Raji (cell line): ENCODE measurements at regions not wholly inside any gene's neighbourhood (a gene's known extent, or its start where the extent isn't known, plus 50 kb on each side); places are given as distances from the start of the nearest gene placed in this dataset.

Experiments used
- POLR2A ChIP-seq: IDR thresholded peaks from 2 replicates; pipeline ENCODE4 v1.6.1; 2011; ENCODE audit warnings: low read depth, low read length, control low read depth; ENCODE audit not compliant: insufficient read depth

DNA sequence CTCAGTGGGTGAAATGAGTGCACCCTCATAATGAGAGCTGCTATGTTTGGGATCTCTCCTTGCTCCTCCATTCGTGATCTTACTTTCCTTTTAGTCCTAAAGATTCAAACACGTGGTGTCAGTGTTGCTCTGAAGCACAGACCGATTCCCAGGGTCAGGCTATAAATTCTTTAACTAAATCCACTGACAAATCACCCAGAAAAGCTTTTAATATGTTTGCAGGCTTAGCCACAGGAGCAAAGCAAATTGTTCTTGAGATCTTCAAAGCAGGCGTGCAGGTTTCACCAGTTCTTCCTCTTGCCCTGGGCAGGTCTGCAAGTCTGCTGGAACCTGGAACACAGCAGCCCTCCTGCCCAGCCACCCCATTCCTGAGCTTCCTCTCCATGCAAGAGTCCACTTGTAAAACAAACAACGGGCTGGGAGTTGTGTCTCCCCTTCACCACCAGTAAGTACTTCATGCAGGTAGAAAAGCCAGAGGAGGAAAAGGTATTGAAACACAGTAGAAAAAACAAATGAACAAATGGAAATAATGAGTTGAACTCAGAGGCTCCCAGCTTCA lies 70.1 kb upstream of the ENPP6 start:
- TF ChIP-seq POLR2A, result no peak

DNA sequence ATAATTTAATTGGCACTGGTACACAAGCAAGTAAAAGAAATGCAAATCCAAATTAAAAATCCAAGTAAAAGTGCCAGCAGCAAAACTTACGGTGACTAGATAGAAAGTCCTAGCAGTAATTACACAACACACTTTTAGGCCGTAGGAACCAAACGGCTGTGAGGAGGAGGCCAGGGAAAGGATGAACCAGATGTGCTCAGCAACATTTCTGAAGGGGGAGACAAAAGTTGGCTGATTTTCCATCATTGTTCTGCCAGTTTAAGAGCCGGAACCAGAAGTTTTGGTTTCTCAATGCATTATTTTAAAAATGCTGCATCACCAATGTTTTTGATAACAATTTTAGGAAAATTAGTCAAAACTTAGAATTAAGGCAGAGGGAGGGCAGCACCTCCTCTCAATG lies 68.7 kb upstream of the ENPP6 start:
- no peak for TF ChIP-seq POLR2A

DNA sequence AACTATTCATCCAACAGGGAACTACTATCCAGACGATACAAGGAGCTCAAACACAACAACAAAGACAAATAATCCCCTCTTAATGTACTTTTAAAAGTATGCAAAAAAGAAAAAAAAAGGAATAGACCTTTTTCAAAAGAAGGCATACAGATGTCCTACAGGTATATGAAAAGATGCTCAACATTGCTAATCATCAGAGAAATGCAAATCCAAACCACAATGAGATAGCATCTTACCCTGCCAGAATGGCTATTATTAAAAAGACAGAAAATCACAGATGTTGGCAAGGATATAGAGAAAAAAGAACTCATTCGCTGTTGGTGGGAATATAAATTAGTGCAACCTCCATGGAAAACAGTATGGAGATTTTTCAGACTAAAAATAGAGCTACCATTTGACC lies 67.1 kb upstream of the ENPP6 start:
- no peak for TF ChIP-seq POLR2A

DNA sequence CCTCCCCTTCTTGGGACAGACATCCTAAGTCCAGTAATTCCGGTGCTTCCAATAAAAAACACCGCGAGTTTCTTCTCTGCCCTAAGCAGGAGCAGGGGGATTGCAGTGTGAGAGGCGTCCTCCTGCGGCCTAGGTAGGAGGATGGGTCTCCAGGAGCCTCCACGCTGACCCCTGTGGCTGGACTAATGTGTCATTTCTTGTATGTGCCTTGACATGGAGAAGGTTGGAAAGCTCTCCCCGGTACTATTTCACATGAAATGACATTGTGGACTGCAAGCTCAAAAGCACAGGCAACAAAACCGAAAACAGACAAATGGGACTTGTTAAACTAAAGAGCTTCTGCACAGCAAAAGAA lies 66.6 kb upstream of the ENPP6 start:
- no peak for TF ChIP-seq POLR2A

DNA sequence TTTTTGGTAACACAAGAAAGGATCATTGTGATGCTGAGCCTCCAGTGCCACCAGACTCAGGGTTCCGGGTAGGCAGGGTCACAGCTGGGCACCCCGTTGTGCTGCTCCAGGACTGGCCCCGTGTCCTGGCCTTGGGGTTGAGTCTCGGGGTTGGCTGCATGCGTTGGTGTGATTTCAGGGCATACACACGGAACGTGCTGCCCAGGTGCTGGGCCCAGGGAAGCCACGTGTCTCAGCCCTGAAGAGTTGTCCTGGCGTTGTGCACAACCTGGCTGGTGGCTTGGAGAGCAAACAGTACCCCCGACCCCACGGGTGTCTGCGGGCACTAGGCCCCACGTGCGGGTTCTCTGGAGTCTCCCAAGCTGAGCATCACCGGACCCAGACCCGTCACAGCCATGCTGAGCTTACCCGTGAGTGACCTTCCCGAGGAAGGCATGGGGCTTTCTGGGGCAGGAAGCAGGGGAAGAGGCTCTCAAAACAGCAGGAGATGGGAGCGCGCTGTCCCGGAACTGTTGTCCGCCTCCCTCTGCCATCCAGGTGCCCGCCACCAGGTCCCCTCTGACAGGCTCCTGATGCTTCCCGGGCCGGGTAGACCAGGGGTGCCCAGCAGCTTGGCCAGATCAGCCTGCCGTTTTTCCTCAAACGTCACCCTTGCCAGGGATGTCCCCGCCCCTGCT lies 66.1 kb upstream of the ENPP6 start:
- TF ChIP-seq POLR2A, result no peak; the same call in 1 of the 2 replicates

DNA sequence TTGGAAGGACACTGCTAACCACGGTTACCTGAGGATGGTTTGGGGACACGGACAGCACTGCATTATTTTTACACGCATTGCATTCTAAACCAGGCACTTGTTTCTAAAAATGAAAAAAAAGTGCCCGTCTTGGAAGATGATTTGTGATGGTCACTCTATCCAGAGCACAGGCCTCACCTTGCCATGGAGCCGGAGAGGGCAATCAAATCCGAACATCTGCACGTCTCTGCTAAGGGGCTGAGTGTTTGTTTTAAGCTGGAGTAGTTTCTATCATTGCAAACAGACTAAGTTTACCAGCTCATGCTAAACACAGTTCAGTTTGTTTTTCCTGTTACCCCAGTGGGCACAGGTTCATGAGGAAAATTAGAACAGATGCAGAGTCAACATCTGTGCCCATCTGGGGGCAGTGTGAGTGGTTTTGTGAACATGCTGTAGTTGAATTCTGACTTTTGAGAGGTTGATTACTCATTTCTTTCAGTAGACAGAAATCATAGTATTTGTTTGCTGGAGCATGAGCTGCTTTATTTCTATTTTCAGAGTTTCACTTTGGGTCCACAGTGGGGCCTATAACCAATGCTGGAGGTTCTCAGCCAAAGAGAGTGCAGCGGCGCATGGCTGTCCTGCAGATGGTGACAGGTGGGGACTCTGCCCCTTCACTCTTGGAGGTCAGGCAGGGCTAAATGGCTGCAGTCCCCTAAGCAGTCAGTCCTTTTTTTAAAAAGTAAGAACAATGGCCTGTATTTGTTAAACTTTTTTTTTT lies 65.4 kb upstream of the ENPP6 start:
- peak; percentile 46 for TF ChIP-seq POLR2A

DNA sequence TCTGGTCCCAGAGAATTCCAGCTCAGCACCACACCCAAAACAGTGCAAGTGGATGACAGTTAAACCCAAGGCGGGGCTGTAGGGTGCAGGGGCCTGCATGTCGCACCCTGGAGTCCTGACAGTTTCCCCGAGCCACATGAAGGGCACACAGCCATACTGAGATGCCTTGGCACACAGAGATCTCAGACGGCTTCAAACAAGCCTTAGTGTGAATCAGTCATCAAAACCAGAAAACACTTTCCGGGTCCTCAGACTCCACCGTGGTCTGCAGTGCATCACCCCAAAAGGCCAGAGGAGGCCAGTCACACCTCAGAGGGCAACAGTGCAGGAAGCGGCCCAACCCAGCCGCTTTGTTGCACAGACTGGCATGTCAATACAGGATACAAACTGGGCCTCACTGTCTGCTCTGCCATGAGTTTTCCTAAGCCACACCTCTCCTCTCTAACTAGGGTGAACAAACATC lies 64.6 kb upstream of the ENPP6 start:
- TF ChIP-seq POLR2A, result no peak

DNA sequence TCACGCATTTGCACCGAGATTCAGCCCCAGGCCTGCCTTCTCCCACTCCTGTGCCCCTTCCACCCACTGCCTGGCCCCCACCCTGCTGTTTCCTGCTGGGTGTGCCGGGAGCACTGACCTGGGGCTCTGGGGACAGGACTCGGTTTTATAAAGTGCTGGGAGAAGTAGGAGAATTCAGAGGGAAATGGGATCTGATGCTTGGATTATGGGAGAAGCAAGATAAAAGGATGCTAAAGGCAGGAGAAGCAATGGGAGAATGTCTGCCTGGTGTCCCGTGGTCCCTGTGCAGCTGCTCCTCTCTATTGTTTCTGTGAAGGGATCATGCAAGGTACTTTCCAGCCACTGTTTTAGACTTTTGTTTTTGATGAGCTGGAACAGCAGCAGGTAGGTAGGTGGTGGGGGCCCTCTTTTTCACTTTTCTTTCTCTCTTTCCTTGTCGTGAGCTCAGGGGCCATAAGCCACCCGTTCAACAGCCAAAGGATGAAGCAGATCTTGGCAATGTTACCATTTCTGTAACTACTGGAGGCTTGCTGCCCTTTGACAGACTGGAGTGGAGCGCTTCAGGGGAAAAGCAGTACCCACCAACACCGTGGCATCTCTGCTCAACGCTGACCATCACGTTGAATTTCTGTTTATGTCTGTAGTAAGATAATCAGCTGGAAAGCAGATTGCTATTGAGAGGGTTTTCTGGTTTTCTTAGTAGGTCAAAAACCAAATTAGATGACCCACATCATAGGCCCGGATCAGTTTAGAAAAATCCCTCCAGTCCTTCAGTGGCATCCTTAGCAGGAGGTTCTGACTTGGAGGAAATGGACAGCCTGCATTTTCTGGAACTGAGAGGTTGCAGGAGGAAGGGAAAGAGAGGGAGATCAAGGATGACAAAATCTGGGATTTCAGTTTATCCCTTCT lies 63.8 kb upstream of the ENPP6 start:
- no peak for TF ChIP-seq POLR2A

DNA sequence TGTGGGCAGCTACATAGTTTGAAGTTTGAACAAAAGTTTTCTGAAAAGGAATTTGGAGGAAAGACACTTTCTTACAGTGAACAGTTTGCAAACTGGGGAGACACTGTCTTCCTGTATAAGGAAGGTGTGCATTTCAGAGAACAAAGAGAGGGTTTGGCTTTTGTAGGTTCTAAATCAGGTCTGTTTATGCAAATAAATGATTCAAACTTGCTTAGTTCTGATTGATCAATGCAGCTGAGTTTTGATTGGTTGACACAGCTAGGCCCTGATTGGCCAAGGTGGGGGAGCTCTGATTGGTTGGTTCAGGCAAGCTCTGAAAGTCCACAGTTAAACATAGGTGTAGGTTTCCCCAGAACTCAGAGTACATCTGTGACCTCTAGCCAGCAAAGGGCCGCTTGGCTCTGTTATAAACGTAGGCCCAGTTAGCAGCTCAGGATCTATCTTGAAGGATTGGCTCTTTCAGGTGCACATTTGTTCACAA lies 63.0 kb upstream of the ENPP6 start:
- peak; percentile 37; the same call in 1 of the 2 replicates for TF ChIP-seq POLR2A

DNA sequence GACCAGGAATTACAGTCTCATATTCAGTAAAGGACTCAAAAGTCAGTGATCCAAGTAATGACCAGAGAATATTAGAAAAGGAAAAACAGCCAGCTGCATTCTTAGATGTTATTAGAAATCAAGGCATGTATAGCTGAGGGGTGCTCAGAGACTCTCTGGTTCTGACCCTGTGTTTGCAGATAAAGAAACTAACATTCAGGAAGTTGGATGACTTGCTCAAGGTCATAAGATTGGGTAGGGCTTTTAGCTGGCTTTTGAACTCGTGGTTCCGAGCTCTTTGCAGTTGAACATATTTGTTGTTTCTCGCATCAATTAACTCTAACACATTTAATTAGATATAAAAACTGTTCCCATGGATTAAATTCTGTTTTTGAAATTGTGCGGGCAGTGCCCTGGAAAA lies 62.5 kb upstream of the ENPP6 start:
- TF ChIP-seq POLR2A, result no peak

DNA sequence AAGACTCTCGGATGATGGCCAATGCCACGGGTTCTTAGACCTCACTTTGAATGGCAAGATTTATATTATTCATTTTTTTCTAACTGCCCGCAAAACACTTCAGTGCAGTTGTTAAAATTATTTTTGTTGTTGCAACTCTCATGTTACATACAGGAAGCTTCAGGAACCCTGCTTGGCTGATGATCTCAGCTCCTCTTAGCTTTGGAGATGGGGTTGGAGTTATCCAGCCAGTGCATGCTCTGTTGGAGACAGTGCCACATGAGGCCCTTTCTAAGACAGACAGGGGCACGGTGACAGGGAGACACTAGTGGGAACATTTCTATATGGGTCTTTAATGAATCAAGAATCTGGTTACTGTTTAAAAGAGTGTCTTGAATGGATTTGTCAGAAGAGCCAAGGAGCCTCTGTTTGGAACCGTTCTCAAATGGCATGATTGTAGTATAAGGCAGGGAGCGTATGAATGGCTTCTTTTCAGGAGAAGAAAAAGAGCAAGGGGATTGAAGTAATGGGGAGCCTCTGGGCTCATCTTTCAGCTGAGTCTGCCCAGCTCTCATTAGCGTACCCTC lies 61.9 kb upstream of the ENPP6 start:
- no peak; the same call in 1 of the 2 replicates for TF ChIP-seq POLR2A

DNA sequence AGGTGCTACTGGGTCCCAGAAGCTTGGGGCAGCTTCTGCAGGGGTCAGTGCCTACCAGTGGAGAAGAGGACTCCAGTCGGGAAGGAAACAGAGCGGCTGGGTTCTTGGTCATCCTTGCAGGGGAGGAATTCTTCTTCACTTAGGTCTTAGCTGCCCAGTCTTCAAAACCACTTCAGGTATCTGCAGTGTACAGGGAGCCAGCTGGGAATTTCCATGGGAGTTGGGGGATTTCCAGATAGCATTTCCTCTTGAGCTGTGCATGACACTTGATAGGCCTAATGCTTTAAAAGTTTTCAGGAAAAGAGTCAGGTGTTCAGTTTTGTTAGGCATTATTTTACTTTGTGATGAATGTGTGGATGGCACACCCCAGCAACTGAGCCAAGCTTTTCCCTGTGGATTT lies 58.1 kb upstream of the ENPP6 start:
- TF ChIP-seq POLR2A, result no peak

DNA sequence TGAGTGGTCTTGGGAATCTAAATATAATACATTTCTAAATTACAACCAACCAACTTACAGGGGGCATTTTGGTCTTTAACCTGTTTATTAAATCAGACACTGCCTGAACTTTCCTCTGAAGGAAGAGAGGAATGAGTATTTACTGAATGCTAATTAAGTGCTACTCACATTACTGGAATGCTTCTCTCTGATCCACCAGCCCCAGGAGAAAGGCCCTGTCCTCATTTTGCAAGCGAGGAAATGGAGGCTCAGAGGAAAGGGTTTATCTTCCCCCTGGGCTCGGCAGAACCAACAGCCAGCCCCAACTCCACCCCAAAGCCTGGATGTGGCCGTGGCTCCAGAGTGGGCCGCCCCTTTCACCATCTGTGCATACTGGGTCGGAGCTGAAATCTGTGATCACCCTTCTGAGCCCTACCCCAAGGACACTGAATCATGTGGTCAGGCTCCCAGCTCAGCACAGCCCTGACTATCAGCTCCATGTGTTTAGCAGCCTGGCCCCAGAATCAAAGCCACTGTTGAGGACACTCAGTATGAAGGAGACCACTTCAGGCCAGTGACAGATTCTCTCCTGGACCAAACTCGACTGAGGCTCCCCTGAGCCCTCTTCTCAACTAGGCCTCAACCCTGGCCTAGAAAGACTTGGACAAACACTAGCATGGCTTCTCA lies 56.7 kb upstream of the ENPP6 start:
- TF ChIP-seq POLR2A, result no peak
